Adrenal gland (tissue), 9 donors: ENCODE measurements at regions not wholly inside any gene's neighbourhood (a gene's known extent, or its start where the extent isn't known, plus 50 kb on each side); places are given as distances from the start of the nearest gene placed in this dataset.

Experiments
- DNase-seq, 7 donors: peaks; one replicate each; pipeline ENCODE4 v3.0.0-alpha.2; 2019 to 2020
- H3K27ac ChIP-seq, 5 donors: fragments of 200-600 bp; sonication (generic) in 4 of 5; 1 replicate in 3 of 5; 2 replicates in 2 of 5; pipeline versions ENCODE4 v1.5.1 to v1.8.0; 2016 to 2020; ENCODE audit warnings: mild to moderate bottlenecking in 1 of 5
- H3K27me3 ChIP-seq: fragments of 200-600 bp; 2 replicates; pipeline ENCODE4 v1.8.0; 2021
- H3K36me3 ChIP-seq, 2 donors: fragments of 200-600 bp; replicated peaks in 1 of 2; 1 replicate in 1 of 2; 2 replicates in 1 of 2; pipeline versions ENCODE4 v1.5.1 to v1.8.0; 2018 to 2022
- H3K4me1 ChIP-seq, 2 donors: fragments of 200-600 bp; replicated peaks in 1 of 2; 1 replicate in 1 of 2; 2 replicates in 1 of 2; pipeline versions ENCODE4 v1.5.1 to v1.8.0; 2018 to 2021
- H3K4me3 ChIP-seq, 4 donors: fragments of 200-600 bp; sonication (generic) in 3 of 4; one replicate each; pipeline ENCODE4 v1.5.1; 2016 to 2018
- H3K9me3 ChIP-seq, 3 donors: fragments of 200-600 bp; sonication (generic) in 1 of 3; replicated peaks in 1 of 3; 1 replicate in 2 of 3; 2 replicates in 1 of 3; pipeline versions ENCODE4 v1.5.1 to v1.8.0; 2016 to 2021
- CTCF ChIP-seq, 6 experiments: fragments of 450-650 bp in 4 of 6; fragments of 200-600 bp in 2 of 6; sonication (generic) in 1 of 6; IDR thresholded peaks; 1 replicate in 5 of 6; 2 replicates in 1 of 6; pipeline versions ENCODE4 v1.5.1 to v1.8.0; 2016 to 2021; ENCODE audit warnings: antibody characterized with exemption in 6 of 6, mild to moderate bottlenecking in 2 of 6, moderate library complexity in 1 of 6
- POLR2A ChIP-seq, 2 donors: fragments of 450-650 bp; IDR thresholded peaks; one replicate each; pipeline ENCODE4 v1.6.1; 2017; ENCODE audit warnings: antibody characterized with exemption in 2 of 2, mild to moderate bottlenecking in 2 of 2, moderate library complexity in 1 of 2
- WGBS, 4 donors: extraction: QIAGEN DNeasy Blood & Tissue Kit in 2 of 4; methylation state at CpG; one replicate each; pipeline versions ENCODE4 v1.1.5 to v1.1.7; 2013 to 2017; 5-methylcytosine and 5-hydroxymethylcytosine counted together
- intact Hi-C, 2 donors: fragments of 100-400 bp; cut with DNase I; formaldehyde crosslinking; loops; one replicate each; pipeline versions ENCODE4 v1.14.1 to v1.15.0; 2022 to 2023
- donor health status: healthy with polysubstance abuse.
- donor health status: Bipolar disorder and iron deficiency.
- donor health status: DM: yes; HTN: yes; CAD: no.
- donor health status: DM: no; HTN: no; CAD: no.
- donor health status: DM: no; HTN: no; CAD: no.

- no peak for DNase-seq
- no peak for TF ChIP-seq POLR2A (IDR thresholded peaks at IDR 0.05)
- TF ChIP-seq CTCF (IDR thresholded peaks at IDR 0.05) = no peak
- H3K4me1 ChIP-seq = no peaks in the 10 kb centered on the region
- H3K27me3 ChIP-seq = peaks cover 10% of the 10 kb centered on the region
- no peak overlapping the region for H3K4me3 ChIP-seq
- no peak overlapping the region for H3K27ac ChIP-seq
- WGBS, 4 donors = 66 to 86% (median 77%) methylated on average over 9 to 10 of the region's 10 CpGs
- intact Hi-C loops = no loop called here
- no peaks in the 10 kb centered on the region for H3K36me3 ChIP-seq
- no peaks in the 10 kb centered on the region for H3K9me3 ChIP-seq
These were observed 331.6 kb downstream of the BCOR start for GRCh38 chrX:39766085-39766726.

- WGBS, 4 donors = 38 to 50% (median 46%) methylated on average over 5 to 8 of the region's 8 CpGs; no CpG with 5 or more reads in 1 of the 4 donors
- no peaks in the 10 kb centered on the region for H3K9me3 ChIP-seq
- no peak overlapping the region for H3K4me3 ChIP-seq
- H3K27me3 ChIP-seq = peaks cover 10% of the 10 kb centered on the region
- DNase-seq = peak; percentile 62 to 88 (median 82)
- intact Hi-C loops = no loop called here
- no peaks in the 10 kb centered on the region for H3K36me3 ChIP-seq
- TF ChIP-seq CTCF (IDR thresholded peaks at IDR 0.05) (no peak), POLR2A (IDR thresholded peaks at IDR 0.05) (peak in 1 of 2 donors; percentile 25)
- H3K27ac ChIP-seq = peak overlapping the region in 1 of 5 donors; percentile 26
- H3K4me1 ChIP-seq = peaks cover 0 to 6% of the 10 kb centered on the region in 2 donors
These were observed 330.9 kb downstream of the BCOR start for GRCh38 chrX:39766855-39767254.

DNA sequence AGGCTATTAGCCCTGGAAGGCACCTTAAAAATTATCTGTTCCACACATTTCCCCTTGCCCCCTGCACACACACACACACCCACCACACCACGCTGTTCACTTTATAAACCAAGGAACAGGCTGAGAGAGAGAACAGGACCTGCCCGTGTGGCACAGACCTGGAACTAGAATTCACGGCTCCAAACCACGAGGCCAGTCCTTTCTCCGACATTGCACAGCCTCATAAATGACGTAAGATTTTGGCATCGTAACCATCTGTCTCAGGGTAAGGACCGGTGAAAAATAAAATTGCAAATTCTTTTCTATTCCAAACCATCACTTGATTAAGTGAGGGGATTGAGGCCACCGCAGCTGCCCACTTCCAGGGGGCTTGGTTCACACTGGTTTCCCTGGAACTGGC lies 330.3 kb downstream of the BCOR start:
- TF ChIP-seq CTCF (IDR thresholded peaks at IDR 0.05) (no peak), POLR2A (IDR thresholded peaks at IDR 0.05) (no peak)
- peak in 2 of 7 donors; percentile 48 to 55 for DNase-seq
- Histone ChIP-seq H3K27me3 (peaks cover 13% of the 10 kb centered on the region), H3K27ac (peak overlapping the region in 1 of 5 donors; percentile 26), H3K4me1 (peaks cover 0 to 11% of the 10 kb centered on the region in 2 donors), H3K4me3 (no peak overlapping the region), H3K36me3 (no peaks in the 10 kb centered on the region), H3K9me3 (no peaks in the 10 kb centered on the region)
- intact Hi-C loops = no loop called here
- 44 to 100% (median 61%) methylated on average over 1 to 9 of the region's 9 CpGs for WGBS, 4 donors

- no peak overlapping the region for H3K27ac ChIP-seq
- H3K4me1 ChIP-seq = peaks cover 0 to 13% of the 10 kb centered on the region in 2 donors
- H3K36me3 ChIP-seq = no peaks in the 10 kb centered on the region
- peaks cover 10% of the 10 kb centered on the region for H3K27me3 ChIP-seq
- H3K9me3 ChIP-seq = no peaks in the 10 kb centered on the region
- DNase-seq = no peak
- TF ChIP-seq CTCF (IDR thresholded peaks at IDR 0.05) (no peak), POLR2A (IDR thresholded peaks at IDR 0.05) (no peak)
- no peak overlapping the region for H3K4me3 ChIP-seq
- intact Hi-C loops = no loop called here
- 81 to 97% (median 85%) methylated on average over 7 of the region's 7 CpGs; no CpG with 5 or more reads in 1 of the 4 donors for WGBS, 4 donors
These were observed 328.0 kb downstream of the BCOR start for GRCh38 chrX:39769748-39770147.
